22Rv1 (cell line): ENCODE measurements at regions not wholly inside any gene's neighbourhood (a gene's known extent, or its start where the extent isn't known, plus 50 kb on each side); places are given as distances from the start of the nearest gene placed in this dataset.

Source experiments
- H3K27ac ChIP-seq: fragments of 450-650 bp; 2 replicates; pipeline ENCODE4 v1.5.1; 2017
- ZFX ChIP-seq: fragments of 450-650 bp; IDR thresholded peaks from 2 replicates; pipeline ENCODE4 v1.6.1; 2017; ENCODE audit warnings: antibody characterized with exemption, borderline replicate concordance
- TF ChIP-seq, protein P1 (sequence below): fragments of 450-650 bp; IDR thresholded peaks from 2 replicates; pipeline ENCODE4 v1.5.1; 2017; ENCODE audit warnings: mild to moderate bottlenecking

DNA sequence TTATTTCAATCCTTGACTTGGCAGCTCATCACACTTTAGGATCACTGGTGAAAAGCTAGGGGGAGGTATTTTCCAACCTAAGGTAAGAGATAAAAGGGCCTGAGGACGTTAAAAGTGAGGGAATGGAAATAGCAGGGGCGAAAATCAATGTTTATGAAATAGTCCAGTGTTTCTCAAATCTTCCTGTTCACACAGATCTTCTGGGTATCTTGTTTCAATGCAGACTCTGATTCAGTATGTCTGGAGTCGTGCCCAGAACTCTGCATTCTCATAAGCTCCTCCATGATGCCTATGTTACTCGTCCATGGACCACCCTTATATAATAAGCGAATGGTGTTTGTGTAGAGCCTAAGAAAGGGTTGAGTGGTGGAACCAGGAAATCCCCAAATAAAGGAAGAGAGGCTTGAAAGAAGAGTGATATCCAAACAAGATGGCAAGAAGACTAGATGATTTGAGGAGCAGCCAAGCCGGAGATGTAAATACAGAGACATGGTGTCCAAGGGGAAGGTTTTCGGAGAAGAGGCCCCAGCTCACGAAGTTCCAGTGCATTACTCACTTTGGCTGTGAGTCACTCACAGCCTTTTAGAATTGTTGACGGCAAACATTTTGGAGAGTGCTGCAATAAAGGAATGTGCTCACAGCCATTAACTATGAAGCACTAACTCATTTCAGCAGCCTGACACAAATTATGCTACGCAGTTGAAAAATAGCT is 215.6 kb upstream of the PPARGC1A start:
- H3K27ac ChIP-seq, result no peak overlapping the region
- TF ChIP-seq, protein P1, sequence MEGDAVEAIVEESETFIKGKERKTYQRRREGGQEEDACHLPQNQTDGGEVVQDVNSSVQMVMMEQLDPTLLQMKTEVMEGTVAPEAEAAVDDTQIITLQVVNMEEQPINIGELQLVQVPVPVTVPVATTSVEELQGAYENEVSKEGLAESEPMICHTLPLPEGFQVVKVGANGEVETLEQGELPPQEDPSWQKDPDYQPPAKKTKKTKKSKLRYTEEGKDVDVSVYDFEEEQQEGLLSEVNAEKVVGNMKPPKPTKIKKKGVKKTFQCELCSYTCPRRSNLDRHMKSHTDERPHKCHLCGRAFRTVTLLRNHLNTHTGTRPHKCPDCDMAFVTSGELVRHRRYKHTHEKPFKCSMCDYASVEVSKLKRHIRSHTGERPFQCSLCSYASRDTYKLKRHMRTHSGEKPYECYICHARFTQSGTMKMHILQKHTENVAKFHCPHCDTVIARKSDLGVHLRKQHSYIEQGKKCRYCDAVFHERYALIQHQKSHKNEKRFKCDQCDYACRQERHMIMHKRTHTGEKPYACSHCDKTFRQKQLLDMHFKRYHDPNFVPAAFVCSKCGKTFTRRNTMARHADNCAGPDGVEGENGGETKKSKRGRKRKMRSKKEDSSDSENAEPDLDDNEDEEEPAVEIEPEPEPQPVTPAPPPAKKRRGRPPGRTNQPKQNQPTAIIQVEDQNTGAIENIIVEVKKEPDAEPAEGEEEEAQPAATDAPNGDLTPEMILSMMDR, result no peak
- TF ChIP-seq ZFX, result no peak

DNA sequence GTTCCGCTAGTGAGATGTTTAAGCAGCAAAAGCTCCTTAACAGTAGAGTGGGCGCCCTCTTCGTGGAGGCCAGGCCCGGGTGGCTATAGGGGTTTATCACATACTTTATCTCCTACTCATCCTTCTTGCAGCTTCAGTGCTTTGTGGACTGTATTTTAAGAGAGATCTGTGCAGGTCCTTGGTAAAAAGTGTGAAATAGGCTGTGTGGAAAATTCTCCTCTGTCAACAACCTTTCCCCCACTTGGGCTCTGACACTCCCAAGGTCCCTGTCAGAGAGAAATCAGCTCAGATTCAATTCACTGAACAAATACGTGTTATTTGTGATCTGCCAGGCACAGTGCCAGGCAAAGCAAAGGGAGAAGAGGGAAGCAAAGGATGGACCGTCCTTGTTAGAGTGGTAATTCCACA is 214.3 kb upstream of the PPARGC1A start:
- H3K27ac ChIP-seq, result no peak overlapping the region
- no peak for TF ChIP-seq ZFX
- TF ChIP-seq, protein P1, result no peak

DNA sequence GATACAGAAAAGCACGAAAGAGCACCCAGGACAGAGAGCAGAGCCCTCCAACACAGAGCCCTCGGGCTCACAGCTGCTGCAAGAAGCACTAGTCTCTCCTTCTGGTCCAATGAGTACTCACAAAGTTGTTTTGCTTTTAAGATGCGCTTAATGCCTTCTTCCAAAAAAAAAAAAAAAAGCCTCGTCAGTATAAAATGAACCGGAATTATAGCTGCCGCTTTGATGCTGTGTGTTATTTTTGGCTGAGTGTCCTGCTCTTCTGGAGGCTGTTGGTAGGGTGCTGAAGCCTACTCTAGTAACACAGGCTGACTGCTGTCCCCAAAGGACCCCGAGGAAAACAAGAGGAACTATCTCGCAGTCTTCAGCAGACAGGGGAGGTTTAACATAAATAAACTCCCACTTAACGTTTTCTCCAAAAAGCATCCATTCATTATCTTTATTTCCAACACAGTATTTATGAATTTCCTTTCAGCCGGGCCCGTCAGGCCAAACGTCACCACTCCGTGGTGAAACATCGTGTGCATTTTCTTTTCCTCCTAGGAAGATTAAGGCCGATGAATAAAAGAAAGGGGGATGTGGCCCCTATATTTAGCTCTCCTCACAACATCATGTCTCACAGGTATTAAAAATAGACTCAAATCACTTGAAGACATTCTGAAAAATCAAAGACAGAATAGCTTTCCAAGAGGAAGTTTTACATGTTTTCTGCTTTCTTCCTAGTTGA is 213.7 kb upstream of the PPARGC1A start:
- TF ChIP-seq, protein P1, result no peak
- no peak for TF ChIP-seq ZFX
- H3K27ac ChIP-seq, result no peak overlapping the region

DNA sequence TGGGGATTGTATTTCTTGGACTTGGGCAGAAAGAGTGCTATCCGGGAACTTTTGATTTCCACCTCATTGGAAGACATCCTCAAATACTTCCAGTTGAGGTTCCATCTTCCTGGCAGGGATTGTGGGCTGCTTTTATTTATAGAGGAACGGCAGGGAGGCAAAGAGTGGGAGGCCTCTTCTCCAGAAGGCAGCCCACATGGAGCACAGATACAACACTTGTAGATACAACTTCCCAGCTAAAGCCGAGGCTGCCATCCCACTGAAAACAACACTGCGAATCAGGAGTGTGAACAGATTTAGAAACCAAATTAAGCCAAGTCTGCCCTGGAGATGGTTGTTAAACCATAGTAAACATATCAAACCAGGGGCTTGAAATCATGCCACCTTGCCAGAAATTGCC is 212.8 kb upstream of the PPARGC1A start:
- TF ChIP-seq, protein P1, result no peak
- TF ChIP-seq ZFX, result no peak
- H3K27ac ChIP-seq, result no peak overlapping the region

DNA sequence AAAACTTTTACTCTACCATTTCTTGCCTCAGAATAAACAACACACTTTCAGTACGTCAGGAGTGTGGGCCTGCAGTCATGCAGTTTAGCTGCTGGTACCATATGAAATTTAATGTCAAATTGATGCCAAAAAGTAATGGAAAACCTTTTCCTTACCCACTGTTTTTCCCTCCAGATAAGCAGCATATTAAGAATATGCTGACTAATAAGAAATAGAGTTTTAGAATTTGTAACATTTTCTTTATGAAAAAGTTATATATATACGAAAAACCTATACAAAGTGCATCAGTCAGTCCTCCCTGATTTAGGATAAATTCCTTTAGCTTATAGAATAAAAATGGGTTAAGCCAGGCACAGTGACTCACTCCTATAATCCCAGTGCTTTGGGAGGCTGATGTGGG is 206.8 kb upstream of the PPARGC1A start:
- no peak overlapping the region for H3K27ac ChIP-seq
- TF ChIP-seq ZFX, result no peak
- TF ChIP-seq, protein P1, result no peak

DNA sequence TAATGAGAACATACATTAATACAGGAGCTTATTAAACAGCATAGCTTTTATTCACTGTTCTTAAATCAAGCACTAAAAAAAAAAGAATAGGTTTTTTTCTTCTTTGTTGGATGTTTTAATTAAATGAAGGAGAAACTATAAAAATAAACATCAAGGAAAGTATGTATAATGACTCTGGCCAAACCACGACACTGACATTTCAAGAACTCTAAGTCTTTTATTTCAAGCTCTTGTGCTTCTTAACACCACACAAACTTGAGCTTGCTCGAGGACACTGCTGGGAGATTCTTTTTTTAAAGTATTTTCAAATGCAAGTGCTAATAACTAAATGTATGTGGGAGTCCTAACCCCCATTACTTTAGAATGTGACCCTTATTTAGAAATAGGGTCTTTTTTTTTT is 204.9 kb upstream of the PPARGC1A start:
- no peak overlapping the region for H3K27ac ChIP-seq
- no peak for TF ChIP-seq ZFX
- TF ChIP-seq, protein P1, result no peak

DNA sequence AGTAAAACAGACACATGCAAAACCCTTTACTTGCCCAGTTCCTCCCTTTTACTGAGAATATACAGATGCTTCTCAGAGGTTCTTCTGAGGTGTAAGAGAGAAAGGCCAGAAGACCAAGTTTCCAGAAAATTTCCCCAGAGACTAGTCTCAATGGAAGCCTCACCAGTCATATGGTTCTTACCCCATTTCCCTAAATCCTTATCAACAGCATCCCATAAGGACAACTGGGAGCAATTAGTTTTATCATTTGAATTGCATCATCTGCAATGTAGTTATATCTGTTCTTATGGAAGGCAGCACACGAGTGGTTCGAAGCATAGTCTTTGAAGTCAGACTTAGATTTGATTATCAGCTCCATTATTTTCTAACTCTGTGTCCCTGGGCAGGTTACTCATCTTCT is 203.6 kb upstream of the PPARGC1A start:
- H3K27ac ChIP-seq, result no peak overlapping the region
- no peak for TF ChIP-seq ZFX
- TF ChIP-seq, protein P1, result no peak
